ENCODE measurements at regions not wholly inside any gene's neighbourhood (a gene's known extent, or its start where the extent isn't known, plus 50 kb on each side); places are given as distances from the start of the nearest gene placed in this dataset.

DNA sequence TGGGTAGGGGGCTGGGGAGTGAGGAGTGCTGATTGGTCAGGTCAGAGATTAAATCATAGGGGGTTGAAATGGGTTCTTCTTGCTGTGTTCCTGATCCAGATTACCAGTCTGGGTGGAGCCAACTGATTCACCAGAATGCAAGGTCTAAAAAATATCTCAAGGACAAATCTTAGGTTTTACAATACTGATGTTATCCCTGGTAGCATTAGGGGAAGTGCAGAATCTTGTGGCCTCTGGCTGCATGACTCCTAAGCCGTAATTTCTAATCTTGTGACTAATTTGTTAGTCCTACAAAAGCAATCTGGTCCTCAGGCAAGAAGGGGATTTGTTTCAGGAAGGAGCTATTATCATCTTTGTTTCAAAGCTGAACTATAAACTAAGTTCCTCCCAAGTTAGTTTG lies 289.2 kb upstream of the KYNU start:
- TF ChIP-seq REST (IDR thresholded peaks at IDR 0.05; ENCODE audit: insufficient read depth in 1 of 2, low read depth in 2 of 2, low read length in 2 of 2) (no peak), POLR2AphosphoS5 (IDR thresholded peaks at IDR 0.05; ENCODE audit: low read depth, low read length) (no peak), TAF1 (IDR thresholded peaks at IDR 0.05; ENCODE audit: borderline replicate concordance, insufficient read depth, low read length) (no peak), FOXP2 (optimal IDR thresholded peaks at IDR 0.05; ENCODE audit: borderline replicate concordance, extremely low read depth, extremely low read length, insufficient read depth) (no peak), SIN3A (IDR thresholded peaks at IDR 0.05; ENCODE audit: borderline replicate concordance, insufficient read depth, low read length) (no peak)
